Heart left ventricle (tissue), 13 donors: ENCODE measurements at regions not wholly inside any gene's neighbourhood (a gene's known extent, or its start where the extent isn't known, plus 50 kb on each side); places are given as distances from the start of the nearest gene placed in this dataset.

Experiments used
- POLR2A ChIP-seq, 2 donors: fragments of 450-650 bp; IDR thresholded peaks; one replicate each; pipeline ENCODE4 v1.6.1; 2017; ENCODE audit warnings: antibody characterized with exemption in 2 of 2, mild to moderate bottlenecking in 2 of 2, moderate library complexity in 2 of 2
- TF ChIP-seq, protein P1 (sequence below), 12 donors: fragments of 200-600 bp; sonication (generic) in 4 of 12; IDR thresholded peaks; one replicate each; pipeline versions ENCODE4 v1.5.0 to v1.8.0; 2018 to 2022; ENCODE audit warnings: antibody characterized with exemption in 12 of 12, mild to moderate bottlenecking in 5 of 12
- donor health status: ischemic (EF 13 %, LVEDD 7.1; RV severe dilation, severe dysfunction).
- donor health status: DM: no; HTN: yes; CAD: no.
- donor health status: DM: no; HTN: no; CAD: no.
- donor health status: ischemic (EF 25% LVEDD 6.9; RV normal size, moderate dysfunction).
- donor health status: ischemic (EF 25% LVEDD 5.7; RV mildly dilated, moderate dysfunction).
- donor health status: ischemic (EF 35%, LVEDD 5.7; RV mildly dilated, moderate dysfunction).
- donor health status: nonischemic (EF 11% LVEDD 7.7; RV severe dilation, severe dysfunction).
- donor health status: DM: yes; HTN: yes; CAD: no.
- donor health status: PGD.
- donor health status: ischemic (EF 29% LVEDD 5.4; RV normal size, mild dysfunction).
- donor health status: nonischemic (EF 23%, LVEDD 6.1; RV moderate dilation, normal function).

DNA sequence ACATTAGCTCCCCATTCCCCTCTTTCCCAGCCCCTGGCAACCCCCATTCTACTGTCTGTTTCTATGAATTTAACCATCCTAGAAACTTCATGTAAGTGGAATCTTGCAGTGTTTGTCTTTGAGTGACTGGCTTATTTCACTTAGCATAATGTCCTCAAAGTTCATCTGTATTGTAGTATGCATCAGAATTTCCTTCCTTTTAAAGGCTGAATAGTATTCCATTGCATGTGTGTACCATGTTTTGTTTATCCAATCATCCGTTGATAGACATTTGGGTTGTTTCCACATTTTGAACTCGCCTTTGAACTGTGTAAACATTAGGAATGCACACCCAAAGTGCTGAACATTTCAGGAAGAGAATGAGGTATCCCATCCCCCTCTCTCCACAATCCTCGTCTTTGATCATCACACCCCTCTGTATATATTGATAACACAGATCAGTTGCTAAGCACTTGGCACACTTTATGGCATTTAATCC lies 56.4 kb upstream of the PLAC1 start:
- TF ChIP-seq POLR2A (IDR thresholded peaks at IDR 0.05): no peak
- TF ChIP-seq, protein P1, sequence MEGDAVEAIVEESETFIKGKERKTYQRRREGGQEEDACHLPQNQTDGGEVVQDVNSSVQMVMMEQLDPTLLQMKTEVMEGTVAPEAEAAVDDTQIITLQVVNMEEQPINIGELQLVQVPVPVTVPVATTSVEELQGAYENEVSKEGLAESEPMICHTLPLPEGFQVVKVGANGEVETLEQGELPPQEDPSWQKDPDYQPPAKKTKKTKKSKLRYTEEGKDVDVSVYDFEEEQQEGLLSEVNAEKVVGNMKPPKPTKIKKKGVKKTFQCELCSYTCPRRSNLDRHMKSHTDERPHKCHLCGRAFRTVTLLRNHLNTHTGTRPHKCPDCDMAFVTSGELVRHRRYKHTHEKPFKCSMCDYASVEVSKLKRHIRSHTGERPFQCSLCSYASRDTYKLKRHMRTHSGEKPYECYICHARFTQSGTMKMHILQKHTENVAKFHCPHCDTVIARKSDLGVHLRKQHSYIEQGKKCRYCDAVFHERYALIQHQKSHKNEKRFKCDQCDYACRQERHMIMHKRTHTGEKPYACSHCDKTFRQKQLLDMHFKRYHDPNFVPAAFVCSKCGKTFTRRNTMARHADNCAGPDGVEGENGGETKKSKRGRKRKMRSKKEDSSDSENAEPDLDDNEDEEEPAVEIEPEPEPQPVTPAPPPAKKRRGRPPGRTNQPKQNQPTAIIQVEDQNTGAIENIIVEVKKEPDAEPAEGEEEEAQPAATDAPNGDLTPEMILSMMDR (IDR thresholded peaks at IDR 0.05): no peak
